LNCaP clone FGC (cell line): ENCODE measurements at regions not wholly inside any gene's neighbourhood (a gene's known extent, or its start where the extent isn't known, plus 50 kb on each side); places are given as distances from the start of the nearest gene placed in this dataset.

Experiments used
- DNase-seq: peaks from one replicate; pipeline ENCODE4 v3.0.0-alpha.2; 2011; ENCODE audit warnings: low read depth
- H3K4me3 ChIP-seq: 2 replicates; pipeline ENCODE4 v1.5.1; 2011; ENCODE audit warnings: mild to moderate bottlenecking, low read depth, low read length, control low read depth
- CTCF ChIP-seq: IDR thresholded peaks from 2 replicates; pipeline ENCODE4 v1.5.1; 2012; ENCODE audit warnings: mild to moderate bottlenecking; ENCODE audit not compliant: control insufficient read depth, insufficient read depth; ENCODE audit errors: extremely low read depth

- TF ChIP-seq CTCF, result no peak
- H3K4me3 ChIP-seq, result no peak overlapping the region
- no peak for DNase-seq
Measured at GRCh38 chr5:67817652-67818051, 397.9 kb upstream of the PIK3R1 start.

GRCh38 chr5:67816456-67816855 is 399.1 kb upstream of the PIK3R1 start:
- no peak for TF ChIP-seq CTCF
- H3K4me3 ChIP-seq, result no peak overlapping the region
- DNase-seq, result no peak

GRCh38 chr5:67815455-67816391 is 399.8 kb upstream of the PIK3R1 start:
- H3K4me3 ChIP-seq, result no peak overlapping the region
- peak; percentile 14 for DNase-seq
- TF ChIP-seq CTCF, result no peak

- TF ChIP-seq CTCF, result no peak
- DNase-seq, result peak; percentile 50
- no peak overlapping the region for H3K4me3 ChIP-seq
Measured at GRCh38 chr5:67814569-67815311, 400.8 kb upstream of the PIK3R1 start.

- peak; percentile 1 for DNase-seq
- TF ChIP-seq CTCF, result no peak
- no peak overlapping the region for H3K4me3 ChIP-seq
Measured at GRCh38 chr5:67813877-67814539, 401.5 kb upstream of the PIK3R1 start.

- TF ChIP-seq CTCF, result no peak
- DNase-seq, result no peak
- H3K4me3 ChIP-seq, result no peak overlapping the region
Measured at GRCh38 chr5:67809589-67809988, 406.0 kb upstream of the PIK3R1 start.
